HG03354 (cell line): ENCODE measurements at regions not wholly inside any gene's neighbourhood (a gene's known extent, or its start where the extent isn't known, plus 50 kb on each side); places are given as distances from the start of the nearest gene placed in this dataset.
"Not testable (repeated sequence)": the region's sequence is repeated elsewhere in the genome, so short reads cannot be mapped to it uniquely, and the experiment has no call there.

ENCODE experiments used
- ATAC-seq: cut with Tn5 transposase; IDR thresholded peaks from one replicate; pipeline ENCODE4 v1.9.1; 2021; ENCODE audit warnings: mild to moderate bottlenecking; ENCODE audit not compliant: unreplicated experiment, poor library complexity, severe bottlenecking

GRCh38 chr3:88742674-88743507 lies 364.5 kb upstream of the EPHA3 start:
- ATAC-seq, result no peak

GRCh38 chr3:88744896-88745295 lies 362.5 kb upstream of the EPHA3 start:
- no peak for ATAC-seq

GRCh38 chr3:88747145-88747544 lies 360.3 kb upstream of the EPHA3 start:
- not testable (repeated sequence) for ATAC-seq

- ATAC-seq, result no peak
These were observed 348.7 kb upstream of the EPHA3 start for GRCh38 chr3:88758676-88759075.

GRCh38 chr3:88767746-88768145 lies 339.7 kb upstream of the EPHA3 start:
- ATAC-seq, result no peak

- ATAC-seq, result no peak
These were observed 333.7 kb upstream of the EPHA3 start for GRCh38 chr3:88773766-88774165.

GRCh38 chr3:88775026-88775690 lies 332.3 kb upstream of the EPHA3 start:
- no peak for ATAC-seq

- ATAC-seq, result no peak
These were observed 327.9 kb upstream of the EPHA3 start for GRCh38 chr3:88779482-88779881.

GRCh38 chr3:88784925-88785324 lies 322.5 kb upstream of the EPHA3 start:
- ATAC-seq, result no peak

- ATAC-seq, result no peak
These were observed 321.6 kb upstream of the EPHA3 start for GRCh38 chr3:88785841-88786240.

GRCh38 chr3:88795503-88795902 lies 311.9 kb upstream of the EPHA3 start:
- ATAC-seq, result no peak

- no peak for ATAC-seq
These were observed 299.8 kb upstream of the EPHA3 start for GRCh38 chr3:88807491-88808105.

GRCh38 chr3:88809993-88810392 lies 297.4 kb upstream of the EPHA3 start:
- no peak for ATAC-seq

GRCh38 chr3:88810455-88810854 lies 297.0 kb upstream of the EPHA3 start:
- ATAC-seq, result no peak

- no peak for ATAC-seq
These were observed 296.3 kb upstream of the EPHA3 start for GRCh38 chr3:88811096-88811495.

GRCh38 chr3:88812576-88812975 lies 294.8 kb upstream of the EPHA3 start:
- no peak for ATAC-seq

- ATAC-seq, result no peak
These were observed 291.0 kb upstream of the EPHA3 start for GRCh38 chr3:88816445-88816844.

GRCh38 chr3:88824666-88825564 lies 282.5 kb upstream of the EPHA3 start:
- no peak for ATAC-seq

- no peak for ATAC-seq
These were observed 279.0 kb upstream of the EPHA3 start for GRCh38 chr3:88828466-88828865.

- no peak for ATAC-seq
These were observed 254.8 kb upstream of the EPHA3 start for GRCh38 chr3:88852606-88853005.
